ENCODE measurements at regions not wholly inside any gene's neighbourhood (a gene's known extent, or its start where the extent isn't known, plus 50 kb on each side); places are given as distances from the start of the nearest gene placed in this dataset.

- Histone ChIP-seq H3K36me3 (replicated peaks in 1 of 2; ENCODE audit: control extremely low read depth in 1 of 2, control insufficient read depth in 1 of 2, extremely low read depth in 1 of 2, insufficient read depth in 2 of 2, low read length in 1 of 2) (no peaks in the 10 kb centered on the region), H3K27me3 (replicated peaks in 1 of 4; ENCODE audit: control extremely low read depth in 1 of 4, control insufficient read depth in 3 of 4, insufficient read depth in 4 of 4, low read length in 3 of 4) (no peaks in the 10 kb centered on the region), H3K9ac (ENCODE audit: low read length) (no peak overlapping the region), H3K4me3 (ENCODE audit: control extremely low read depth in 1 of 5, extremely low read depth in 1 of 5, insufficient read depth in 1 of 5, low read depth in 2 of 5, low read length in 4 of 5) (no peak overlapping the region), H3K27ac (ENCODE audit: low read length in 2 of 2) (no peak overlapping the region), H2AFZ (ENCODE audit: insufficient read depth, low read depth, low read length, poor library complexity, severe bottlenecking) (no peak overlapping the region), H3K79me2 (ENCODE audit: control insufficient read depth, insufficient read depth, low read length) (no peaks in the 10 kb centered on the region), H3K4me2 (replicated peaks; ENCODE audit: low read depth, low read length, poor library complexity, severe bottlenecking) (no peak overlapping the region), H3K4me1 (ENCODE audit: control insufficient read depth in 2 of 2, insufficient read depth in 2 of 2, low read length in 2 of 2) (no peaks in the 10 kb centered on the region), H4K20me1 (ENCODE audit: control insufficient read depth, insufficient read depth, low read length, poor library complexity, severe bottlenecking) (no peaks in the 10 kb centered on the region), H3K9me3 (ENCODE audit: control extremely low read depth in 1 of 3, control insufficient read depth in 2 of 3, insufficient read depth in 1 of 3, low read length in 2 of 3) (no peaks in the 10 kb centered on the region)
- ATAC-seq (ENCODE audit: low read depth) (no peak), DNase-seq (no peak)
- intact Hi-C loops (cut with micrococcal nuclease) = no loop called here
- no peaks in the 10 kb centered on the region for H3K4me1 Mint-ChIP-seq
- H3K9me3 Mint-ChIP-seq (ENCODE audit: insufficient read depth) = peaks cover 2% of the 10 kb centered on the region
- no CpG with 5 or more reads among the region's 4 CpGs for WGBS (ENCODE audit: insufficient coverage)
- no peak overlapping the region for H3K27ac Mint-ChIP-seq
- CTCF ChIA-PET = no interaction called here
- no peaks in the 10 kb centered on the region for H3K27me3 Mint-ChIP-seq
- no peak for TF ChIP-seq CTCF (IDR thresholded peaks at IDR 0.05)
- TF ChIP-seq EZH2 (IDR thresholded peaks at IDR 0.05; ENCODE audit: borderline replicate concordance, insufficient read depth, low read depth, low read length, poor library complexity, severe bottlenecking) = no peak
- no peak overlapping the region for H3K4me3 Mint-ChIP-seq
- POLR2A ChIA-PET = no interaction called here
Measured at GRCh38 chr11:29913352-29913751, 103.5 kb downstream of the KCNA4 start.

- Histone ChIP-seq H3K9me3 (ENCODE audit: control extremely low read depth in 1 of 3, control insufficient read depth in 2 of 3, insufficient read depth in 1 of 3, low read length in 2 of 3) (peaks cover 0 to 1% (median 0%) of the 10 kb centered on the region in 3 donors), H4K20me1 (ENCODE audit: control insufficient read depth, insufficient read depth, low read length, poor library complexity, severe bottlenecking) (no peaks in the 10 kb centered on the region), H3K4me2 (replicated peaks; ENCODE audit: low read depth, low read length, poor library complexity, severe bottlenecking) (no peak overlapping the region), H3K9ac (ENCODE audit: low read length) (no peak overlapping the region), H2AFZ (ENCODE audit: insufficient read depth, low read depth, low read length, poor library complexity, severe bottlenecking) (no peak overlapping the region), H3K27ac (ENCODE audit: low read length in 2 of 2) (no peak overlapping the region), H3K4me1 (ENCODE audit: control insufficient read depth in 2 of 2, insufficient read depth in 2 of 2, low read length in 2 of 2) (no peaks in the 10 kb centered on the region), H3K36me3 (replicated peaks in 1 of 2; ENCODE audit: control extremely low read depth in 1 of 2, control insufficient read depth in 1 of 2, extremely low read depth in 1 of 2, insufficient read depth in 2 of 2, low read length in 1 of 2) (no peaks in the 10 kb centered on the region), H3K27me3 (replicated peaks in 1 of 4; ENCODE audit: control extremely low read depth in 1 of 4, control insufficient read depth in 3 of 4, insufficient read depth in 4 of 4, low read length in 3 of 4) (no peaks in the 10 kb centered on the region), H3K79me2 (ENCODE audit: control insufficient read depth, insufficient read depth, low read length) (no peaks in the 10 kb centered on the region), H3K4me3 (ENCODE audit: control extremely low read depth in 1 of 5, extremely low read depth in 1 of 5, insufficient read depth in 1 of 5, low read depth in 2 of 5, low read length in 4 of 5) (no peak overlapping the region)
- H3K27me3 Mint-ChIP-seq = no peaks in the 10 kb centered on the region
- peaks cover 2% of the 10 kb centered on the region for H3K9me3 Mint-ChIP-seq (ENCODE audit: insufficient read depth)
- H3K4me3 Mint-ChIP-seq = no peak overlapping the region
- ChIA-PET CTCF (no interaction called here), POLR2A (no interaction called here)
- ATAC-seq (ENCODE audit: low read depth) = no peak
- H3K4me1 Mint-ChIP-seq = no peaks in the 10 kb centered on the region
- intact Hi-C loops (cut with micrococcal nuclease) = no loop called here
- H3K27ac Mint-ChIP-seq = no peak overlapping the region
- no peak for DNase-seq
- TF ChIP-seq CTCF (IDR thresholded peaks at IDR 0.05) (no peak), EZH2 (IDR thresholded peaks at IDR 0.05; ENCODE audit: borderline replicate concordance, insufficient read depth, low read depth, low read length, poor library complexity, severe bottlenecking) (no peak)
Measured at GRCh38 chr11:29900382-29900781, 116.4 kb downstream of the KCNA4 start.

Data from B cell (primary cell).